ENCODE measurements at regions not wholly inside any gene's neighbourhood (a gene's known extent, or its start where the extent isn't known, plus 50 kb on each side); places are given as distances from the start of the nearest gene placed in this dataset.

- DNase-seq (ENCODE audit: low read depth): no peak
These were observed 272.2 kb upstream of the CHRNA7 start for GRCh38 chr15:31758126-31758525.

GRCh38 chr15:31768055-31768454 lies 262.3 kb upstream of the CHRNA7 start:
- DNase-seq (ENCODE audit: low read depth): no peak

- no peak for DNase-seq (ENCODE audit: low read depth)
These were observed 256.3 kb upstream of the CHRNA7 start for GRCh38 chr15:31774045-31774444.

- no peak for DNase-seq (ENCODE audit: low read depth)
These were observed 254.3 kb upstream of the CHRNA7 start for GRCh38 chr15:31776039-31776438.

- no peak for DNase-seq (ENCODE audit: low read depth)
These were observed 249.1 kb upstream of the CHRNA7 start for GRCh38 chr15:31781261-31781660.

- DNase-seq (ENCODE audit: low read depth): no peak
These were observed 248.1 kb upstream of the CHRNA7 start for GRCh38 chr15:31782016-31782783.

- DNase-seq (ENCODE audit: low read depth): no peak
These were observed 247.4 kb upstream of the CHRNA7 start for GRCh38 chr15:31782951-31783350.

- no peak for DNase-seq (ENCODE audit: low read depth)
These were observed 244.0 kb upstream of the CHRNA7 start for GRCh38 chr15:31786360-31786759.

- DNase-seq (ENCODE audit: low read depth): no peak
These were observed 242.2 kb upstream of the CHRNA7 start for GRCh38 chr15:31788104-31788503.

- DNase-seq (ENCODE audit: low read depth): no peak
These were observed 237.6 kb upstream of the CHRNA7 start for GRCh38 chr15:31792611-31793199.

- DNase-seq (ENCODE audit: low read depth): no peak
These were observed 231.0 kb upstream of the CHRNA7 start for GRCh38 chr15:31799319-31799714.

GRCh38 chr15:31799715-31800321 lies 230.5 kb upstream of the CHRNA7 start:
- DNase-seq (ENCODE audit: low read depth): no peak

GRCh38 chr15:31801152-31801551 lies 229.2 kb upstream of the CHRNA7 start:
- DNase-seq (ENCODE audit: low read depth): no peak

- no peak for DNase-seq (ENCODE audit: low read depth)
These were observed 227.6 kb upstream of the CHRNA7 start for GRCh38 chr15:31802761-31803160.

GRCh38 chr15:31803388-31803884 lies 226.9 kb upstream of the CHRNA7 start:
- no peak for DNase-seq (ENCODE audit: low read depth)

- no peak for DNase-seq (ENCODE audit: low read depth)
These were observed 225.1 kb upstream of the CHRNA7 start for GRCh38 chr15:31805090-31805662.

- no peak for DNase-seq (ENCODE audit: low read depth)
These were observed 224.2 kb upstream of the CHRNA7 start for GRCh38 chr15:31806106-31806505.

- DNase-seq (ENCODE audit: low read depth): no peak
These were observed 218.7 kb upstream of the CHRNA7 start for GRCh38 chr15:31811641-31812040.

- no peak for DNase-seq (ENCODE audit: low read depth)
These were observed 216.2 kb upstream of the CHRNA7 start for GRCh38 chr15:31814082-31814481.

- DNase-seq (ENCODE audit: low read depth): no peak
These were observed 214.7 kb upstream of the CHRNA7 start for GRCh38 chr15:31815411-31816155.

GRCh38 chr15:31822463-31822862 lies 207.9 kb upstream of the CHRNA7 start:
- DNase-seq (ENCODE audit: low read depth): no peak

GRCh38 chr15:31824024-31824423 lies 206.3 kb upstream of the CHRNA7 start:
- DNase-seq (ENCODE audit: low read depth): no peak
